ENCODE measurements at regions not wholly inside any gene's neighbourhood (a gene's known extent, or its start where the extent isn't known, plus 50 kb on each side); places are given as distances from the start of the nearest gene placed in this dataset.

- no peak overlapping the region for H3K4me3 ChIP-seq
- DNase-seq, result no peak
- H3K27me3 ChIP-seq (ENCODE audit: control insufficient read depth in 3 of 3, insufficient read depth in 3 of 3, low read length in 2 of 3), result peaks cover 0 to 4% (median 0%) of the 10 kb centered on the region in 3 donors
- no peak for ATAC-seq (ENCODE audit: insufficient read depth, low FRiP score)
- no peaks in the 10 kb centered on the region for H3K36me3 ChIP-seq (ENCODE audit: control insufficient read depth in 4 of 4, insufficient read depth in 4 of 4, low read length in 4 of 4)
- no peaks in the 10 kb centered on the region for H3K4me1 ChIP-seq (ENCODE audit: control insufficient read depth in 5 of 5, insufficient read depth in 5 of 5, low read length in 5 of 5)
- H3K27ac ChIP-seq (ENCODE audit: low read depth in 1 of 2, low read length in 1 of 2), result no peak overlapping the region
- no peak overlapping the region for H3K9ac ChIP-seq (ENCODE audit: insufficient read depth in 1 of 2, low read length in 2 of 2)
- no peak for TF ChIP-seq CTCF (IDR thresholded peaks at IDR 0.05; ENCODE audit: control extremely low read depth, extremely low read depth)
- H3K9me3 ChIP-seq (ENCODE audit: control insufficient read depth in 4 of 4, insufficient read depth in 3 of 4, low read length in 3 of 4), result peaks cover 0 to 3% (median 0%) of the 10 kb centered on the region in 4 donors
Observed at GRCh38 chr1:239707615-239708014, 321.2 kb downstream of the CHRM3 start.

- DNase-seq (no peak), ATAC-seq (ENCODE audit: insufficient read depth, low FRiP score) (no peak)
- 88 to 89% methylated on average over 1 of the region's 1 CpG for WGBS, 2 donors
- peaks cover 0 to 4% (median 0%) of the 10 kb centered on the region in 3 donors for H3K27me3 ChIP-seq (ENCODE audit: control insufficient read depth in 3 of 3, insufficient read depth in 3 of 3, low read length in 2 of 3)
- no peaks in the 10 kb centered on the region for H3K4me1 ChIP-seq (ENCODE audit: control insufficient read depth in 5 of 5, insufficient read depth in 5 of 5, low read length in 5 of 5)
- TF ChIP-seq CTCF (IDR thresholded peaks at IDR 0.05; ENCODE audit: control extremely low read depth, extremely low read depth), result no peak
- peaks cover 0 to 3% (median 0%) of the 10 kb centered on the region in 4 donors for H3K9me3 ChIP-seq (ENCODE audit: control insufficient read depth in 4 of 4, insufficient read depth in 3 of 4, low read length in 3 of 4)
- no peaks in the 10 kb centered on the region for H3K36me3 ChIP-seq (ENCODE audit: control insufficient read depth in 4 of 4, insufficient read depth in 4 of 4, low read length in 4 of 4)
- H3K27ac ChIP-seq (ENCODE audit: low read depth in 1 of 2, low read length in 1 of 2), result no peak overlapping the region
- H3K9ac ChIP-seq (ENCODE audit: insufficient read depth in 1 of 2, low read length in 2 of 2), result no peak overlapping the region
- no peak overlapping the region for H3K4me3 ChIP-seq
Observed at GRCh38 chr1:239708622-239709021, 322.3 kb downstream of the CHRM3 start.

GRCh38 chr1:239711768-239712167, 325.4 kb downstream of the CHRM3 start:
- no peak for ATAC-seq (ENCODE audit: insufficient read depth, low FRiP score)
- Histone ChIP-seq H3K36me3 (ENCODE audit: control insufficient read depth in 4 of 4, insufficient read depth in 4 of 4, low read length in 4 of 4) (no peaks in the 10 kb centered on the region), H3K27ac (ENCODE audit: low read depth in 1 of 2, low read length in 1 of 2) (no peak overlapping the region), H3K4me1 (ENCODE audit: control insufficient read depth in 5 of 5, insufficient read depth in 5 of 5, low read length in 5 of 5) (no peaks in the 10 kb centered on the region), H3K27me3 (ENCODE audit: control insufficient read depth in 3 of 3, insufficient read depth in 3 of 3, low read length in 2 of 3) (no peaks in the 10 kb centered on the region), H3K9me3 (ENCODE audit: control insufficient read depth in 4 of 4, insufficient read depth in 3 of 4, low read length in 3 of 4) (no peaks in the 10 kb centered on the region), H3K4me3 (no peak overlapping the region), H3K9ac (ENCODE audit: insufficient read depth in 1 of 2, low read length in 2 of 2) (no peak overlapping the region)
- no peak for DNase-seq
- no peak for TF ChIP-seq CTCF (IDR thresholded peaks at IDR 0.05; ENCODE audit: control extremely low read depth, extremely low read depth)
- 96 to 99% methylated on average over 1 of the region's 1 CpG for WGBS, 2 donors

Data from lung (tissue), 11 donors.